H9 (cell line): ENCODE measurements at regions not wholly inside any gene's neighbourhood (a gene's known extent, or its start where the extent isn't known, plus 50 kb on each side); places are given as distances from the start of the nearest gene placed in this dataset.

Source experiments
- DNase-seq: peaks from one replicate; pipeline ENCODE4 v3.0.0-alpha.2; 2017
- H2AFZ ChIP-seq: one replicate; pipeline ENCODE4 v1.6.1; 2013; ENCODE audit warnings: mild to moderate bottlenecking, low read length, control low read depth, moderate library complexity
- H2AK5ac ChIP-seq: 2 replicates; pipeline ENCODE4 v1.6.1; 2013; ENCODE audit warnings: low read length, control low read depth, mixed read lengths; ENCODE audit not compliant: insufficient read length
- H2BK120ac ChIP-seq: one replicate; pipeline ENCODE4 v1.6.1; 2013; ENCODE audit warnings: low read depth, mild to moderate bottlenecking, low read length, control low read depth, inconsistent platforms; ENCODE audit not compliant: poor library complexity, severe bottlenecking
- H2BK12ac ChIP-seq: 2 replicates; pipeline ENCODE4 v1.6.1; 2013; ENCODE audit warnings: low read length, control low read depth, mixed read lengths, low read depth; ENCODE audit not compliant: insufficient read length
- H2BK15ac ChIP-seq: 2 replicates; pipeline ENCODE4 v1.6.1; 2013; ENCODE audit warnings: low read depth, low read length, control low read depth
- H2BK20ac ChIP-seq: one replicate; pipeline ENCODE4 v1.6.1; 2013; ENCODE audit warnings: low read depth, mild to moderate bottlenecking, low read length, control low read depth, inconsistent platforms; ENCODE audit not compliant: poor library complexity, severe bottlenecking
- H2BK5ac ChIP-seq: 2 replicates; pipeline ENCODE4 v1.6.1; 2013; ENCODE audit warnings: low read length, control low read depth, mixed read lengths; ENCODE audit not compliant: insufficient read length
- H3K14ac ChIP-seq: 2 replicates; pipeline ENCODE4 v1.6.1; 2013; ENCODE audit warnings: low read length, control low read depth; ENCODE audit not compliant: insufficient read depth
- H3K18ac ChIP-seq: 2 replicates; pipeline ENCODE4 v1.6.1; 2013; ENCODE audit warnings: low read depth, mild to moderate bottlenecking, mixed read lengths, low read length, control low read depth; ENCODE audit not compliant: insufficient read length
- H3K23ac ChIP-seq: 2 replicates; pipeline ENCODE4 v1.6.1; 2013; ENCODE audit warnings: low read length, control low read depth, mixed read lengths, low read depth; ENCODE audit not compliant: insufficient read length
- H3K23me2 ChIP-seq: 2 replicates; pipeline ENCODE4 v1.6.1; 2013; ENCODE audit warnings: low read depth, mild to moderate bottlenecking, mixed read lengths, low read length, control low read depth; ENCODE audit not compliant: insufficient read length, poor library complexity, severe bottlenecking
- H3K27ac ChIP-seq: 2 replicates; pipeline ENCODE4 v1.5.1; 2013; ENCODE audit warnings: low read length, control low read depth, mixed read lengths, low read depth; ENCODE audit not compliant: insufficient read length
- H3K27me3 ChIP-seq: 2 replicates; pipeline ENCODE4 v1.6.1; 2013; ENCODE audit warnings: low read length, control low read depth, inconsistent platforms; ENCODE audit not compliant: insufficient read depth
- H3K4ac ChIP-seq: 2 replicates; pipeline ENCODE4 v1.6.1; 2013; ENCODE audit warnings: low read depth, mild to moderate bottlenecking, control low read depth, inconsistent platforms, low read length, moderate library complexity
- H3K4me1 ChIP-seq: 2 replicates; pipeline ENCODE4 v1.6.1; 2013; ENCODE audit warnings: low read length, control low read depth, inconsistent platforms; ENCODE audit not compliant: insufficient read depth
- H3K4me2 ChIP-seq: 2 replicates; pipeline ENCODE4 v1.6.1; 2013; ENCODE audit warnings: low read length, control low read depth, mixed read lengths; ENCODE audit not compliant: insufficient read length, insufficient read depth
- H3K56ac ChIP-seq: 2 replicates; pipeline ENCODE4 v1.6.1; 2013; ENCODE audit warnings: low read depth, mild to moderate bottlenecking, mixed read lengths, low read length, control low read depth; ENCODE audit not compliant: insufficient read length
- H3K79me1 ChIP-seq: 2 replicates; pipeline ENCODE4 v1.6.1; 2013; ENCODE audit warnings: low read depth, mild to moderate bottlenecking, moderate library complexity, low read length, control low read depth, inconsistent platforms; ENCODE audit not compliant: insufficient read depth, poor library complexity, severe bottlenecking
- H3K79me2 ChIP-seq: 2 replicates; pipeline ENCODE4 v1.6.1; 2013; ENCODE audit warnings: low read length, control low read depth, inconsistent platforms; ENCODE audit not compliant: insufficient read depth
- H3K9ac ChIP-seq: 2 replicates; pipeline ENCODE4 v1.6.1; 2013; ENCODE audit warnings: low read length, control low read depth, mixed read lengths; ENCODE audit not compliant: insufficient read length; ENCODE audit errors: extremely low read depth
- H3K9me3 ChIP-seq: one replicate; pipeline ENCODE4 v1.6.1; 2013; ENCODE audit warnings: low read depth, low read length, inconsistent platforms; ENCODE audit not compliant: control insufficient read depth
- H3T11ph ChIP-seq: one replicate; pipeline ENCODE4 v1.6.1; 2013; ENCODE audit warnings: mild to moderate bottlenecking, low read length, control low read depth, inconsistent platforms
- H4K20me1 ChIP-seq: one replicate; pipeline ENCODE4 v1.6.1; 2013; ENCODE audit not compliant: control insufficient read depth, insufficient read length, insufficient read depth
- H4K5ac ChIP-seq: 2 replicates; pipeline ENCODE4 v1.6.1; 2013; ENCODE audit warnings: low read depth, mild to moderate bottlenecking, mixed read lengths, low read length, control low read depth; ENCODE audit not compliant: insufficient read length
- H4K8ac ChIP-seq: replicated peaks from 2 replicates; pipeline ENCODE4 v1.6.1; 2013; ENCODE audit warnings: low read length, control low read depth, mixed read lengths, low read depth; ENCODE audit not compliant: insufficient read length
- H4K91ac ChIP-seq: 2 replicates; pipeline ENCODE4 v1.6.1; 2013; ENCODE audit warnings: low read depth, mild to moderate bottlenecking, moderate library complexity, mixed read lengths, low read length, control low read depth; ENCODE audit not compliant: insufficient read length
- H3K27ac Mint-ChIP-seq, 3 experiments: 2 replicates in 2 of 3; 3 replicates in 1 of 3; pipeline ENCODE4 v1.8.0; 2020 to 2021; ENCODE audit warnings: mixed read lengths in 3 of 3, mild to moderate bottlenecking in 1 of 3, moderate library complexity in 1 of 3
- H3K27me3 Mint-ChIP-seq: 2 replicates; pipeline ENCODE4 v1.8.0; 2021; ENCODE audit warnings: low read depth, mild to moderate bottlenecking, moderate library complexity, mixed read lengths
- H3K36me3 Mint-ChIP-seq, 3 experiments: 2 replicates in 2 of 3; 3 replicates in 1 of 3; pipeline ENCODE4 v1.8.0; 2020 to 2021; ENCODE audit warnings: low read depth in 3 of 3, mixed read lengths in 3 of 3; ENCODE audit not compliant: insufficient read depth in 1 of 3
- H3K4me1 Mint-ChIP-seq, 2 experiments: 2 replicates each; pipeline ENCODE4 v1.8.0; 2020; ENCODE audit warnings: mixed read lengths in 2 of 2
- H3K4me3 Mint-ChIP-seq, 2 experiments: 2 replicates in 1 of 2; 3 replicates in 1 of 2; pipeline ENCODE4 v1.8.0; 2020 to 2021; ENCODE audit warnings: mild to moderate bottlenecking in 2 of 2, mixed read lengths in 2 of 2, moderate library complexity in 1 of 2
- H3K9me3 Mint-ChIP-seq, 2 experiments: 2 replicates in 1 of 2; 3 replicates in 1 of 2; pipeline ENCODE4 v1.8.0; 2020; ENCODE audit warnings: mild to moderate bottlenecking in 2 of 2, mixed read lengths in 2 of 2, moderate library complexity in 1 of 2
- WGBS: extraction: QIAGEN DNeasy Blood & Tissue Kit; methylation state at CpG from one replicate; pipeline ENCODE4 v1.1.7; 2013; ENCODE audit warnings: missing lambda C conversion rate, low lambda C conversion rate, mixed read lengths; ENCODE audit not compliant: insufficient read length; ENCODE audit errors: extremely low coverage; 5-methylcytosine and 5-hydroxymethylcytosine counted together
- TF ChIP-seq, protein P1 (sequence below): fragments of 200-600 bp; sonication (generic); conservative IDR thresholded peaks from 3 replicates; pipeline ENCODE4 v1.8.0; 2021; ENCODE audit warnings: antibody characterized with exemption, mild to moderate bottlenecking

DNA sequence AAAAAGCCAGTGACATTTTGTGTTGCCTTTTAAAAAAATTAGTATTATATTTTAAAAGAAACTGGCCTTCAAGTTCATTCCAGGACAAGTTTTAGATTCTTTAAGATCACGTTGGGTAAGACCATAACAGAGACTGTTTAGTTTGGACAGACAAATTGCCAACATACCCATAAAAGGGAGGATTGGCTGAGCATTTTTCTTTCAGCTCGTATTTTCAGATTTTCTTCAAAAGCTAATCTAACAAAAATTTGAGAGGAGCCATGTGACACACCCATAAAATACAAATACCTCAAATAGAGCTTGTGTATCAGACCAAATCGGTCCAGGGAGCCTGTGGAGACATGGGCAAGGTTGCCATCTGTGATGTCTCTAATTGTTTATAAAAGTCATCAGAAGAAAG lies 74.6 kb upstream of the C1QTNF7 start:
- H3T11ph ChIP-seq = no peak overlapping the region
- Mint-ChIP-seq H3K4me3 (no peak overlapping the region), H3K27me3 (peaks cover 3% of the 10 kb centered on the region), H3K9me3 (peaks cover 0 to 2% of the 10 kb centered on the region in 2 experiments; a peak in 2 of 5 replicates), H3K4me1 (peaks cover 5 to 7% of the 10 kb centered on the region in 2 experiments; a peak in 2 of 4 replicates), H3K27ac (no peak overlapping the region), H3K36me3 (no peaks in the 10 kb centered on the region; a peak in 1 of 7 replicates)
- DNase-seq = no peak
- H4K5ac ChIP-seq = no peak overlapping the region
- H3K56ac ChIP-seq = no peak overlapping the region
- H4K20me1 ChIP-seq = no peaks in the 10 kb centered on the region
- H3K9ac ChIP-seq = no peak overlapping the region
- H3K9me3 ChIP-seq = no peaks in the 10 kb centered on the region
- H3K79me2 ChIP-seq = no peaks in the 10 kb centered on the region
- no CpG with 5 or more reads among the region's 3 CpGs for WGBS
- H3K18ac ChIP-seq = no peak overlapping the region
- no peak overlapping the region for H4K8ac ChIP-seq
- H3K27ac ChIP-seq = no peak overlapping the region
- no peaks in the 10 kb centered on the region; the same call in 1 of the 2 replicates for H3K4me1 ChIP-seq
- no peaks in the 10 kb centered on the region for H3K79me1 ChIP-seq
- no peak overlapping the region for H4K91ac ChIP-seq
- H3K27me3 ChIP-seq = no peaks in the 10 kb centered on the region
- TF ChIP-seq, protein P1, sequence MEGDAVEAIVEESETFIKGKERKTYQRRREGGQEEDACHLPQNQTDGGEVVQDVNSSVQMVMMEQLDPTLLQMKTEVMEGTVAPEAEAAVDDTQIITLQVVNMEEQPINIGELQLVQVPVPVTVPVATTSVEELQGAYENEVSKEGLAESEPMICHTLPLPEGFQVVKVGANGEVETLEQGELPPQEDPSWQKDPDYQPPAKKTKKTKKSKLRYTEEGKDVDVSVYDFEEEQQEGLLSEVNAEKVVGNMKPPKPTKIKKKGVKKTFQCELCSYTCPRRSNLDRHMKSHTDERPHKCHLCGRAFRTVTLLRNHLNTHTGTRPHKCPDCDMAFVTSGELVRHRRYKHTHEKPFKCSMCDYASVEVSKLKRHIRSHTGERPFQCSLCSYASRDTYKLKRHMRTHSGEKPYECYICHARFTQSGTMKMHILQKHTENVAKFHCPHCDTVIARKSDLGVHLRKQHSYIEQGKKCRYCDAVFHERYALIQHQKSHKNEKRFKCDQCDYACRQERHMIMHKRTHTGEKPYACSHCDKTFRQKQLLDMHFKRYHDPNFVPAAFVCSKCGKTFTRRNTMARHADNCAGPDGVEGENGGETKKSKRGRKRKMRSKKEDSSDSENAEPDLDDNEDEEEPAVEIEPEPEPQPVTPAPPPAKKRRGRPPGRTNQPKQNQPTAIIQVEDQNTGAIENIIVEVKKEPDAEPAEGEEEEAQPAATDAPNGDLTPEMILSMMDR = no peak
- no peak overlapping the region for H2BK15ac ChIP-seq
- H2BK5ac ChIP-seq = no peak overlapping the region
- H3K4me2 ChIP-seq = no peak overlapping the region
- no peak overlapping the region for H2BK120ac ChIP-seq
- H3K4ac ChIP-seq = no peak overlapping the region
- no peaks in the 10 kb centered on the region for H3K23me2 ChIP-seq
- H2AK5ac ChIP-seq = no peak overlapping the region
- no peak overlapping the region for H2BK12ac ChIP-seq
- H2AFZ ChIP-seq = no peak overlapping the region
- no peak overlapping the region for H2BK20ac ChIP-seq
- no peak overlapping the region for H3K23ac ChIP-seq
- H3K14ac ChIP-seq = no peak overlapping the region
